Trophoblast cell (in vitro differentiated cells and primary cell): ENCODE measurements at regions not wholly inside any gene's neighbourhood (a gene's known extent, or its start where the extent isn't known, plus 50 kb on each side); places are given as distances from the start of the nearest gene placed in this dataset.
"Not testable (repeated sequence)": the region's sequence is repeated elsewhere in the genome, so short reads cannot be mapped to it uniquely, and the experiment has no call there.

Experiments used
- DNase-seq, 2 donors: peaks; one replicate each; pipeline ENCODE4 v3.0.0-alpha.2; 2016
- H2AFZ ChIP-seq: 2 replicates; pipeline ENCODE4 v1.6.1; 2013; ENCODE audit warnings: low read length, moderate library complexity, mild to moderate bottlenecking; ENCODE audit not compliant: insufficient read depth, poor library complexity
- H2AK5ac ChIP-seq: 2 replicates; pipeline ENCODE4 v1.6.1; 2013; ENCODE audit warnings: mild to moderate bottlenecking, low read length
- H2BK120ac ChIP-seq: 2 replicates; pipeline ENCODE4 v1.6.1; 2013; ENCODE audit warnings: low read length, mild to moderate bottlenecking, moderate library complexity; ENCODE audit not compliant: insufficient read depth, poor library complexity
- H2BK12ac ChIP-seq: 2 replicates; pipeline ENCODE4 v1.6.1; 2013; ENCODE audit warnings: mild to moderate bottlenecking, low read length, moderate library complexity
- H2BK5ac ChIP-seq: 2 replicates; pipeline ENCODE4 v1.6.1; 2013; ENCODE audit warnings: low read length, low read depth, moderate library complexity, mild to moderate bottlenecking; ENCODE audit not compliant: poor library complexity
- H3K14ac ChIP-seq: 2 replicates; pipeline ENCODE4 v1.6.1; 2013; ENCODE audit warnings: mild to moderate bottlenecking, low read length
- H3K18ac ChIP-seq: 2 replicates; pipeline ENCODE4 v1.6.1; 2013; ENCODE audit warnings: mild to moderate bottlenecking, low read length
- H3K23ac ChIP-seq: 2 replicates; pipeline ENCODE4 v1.6.1; 2013; ENCODE audit warnings: low read length
- H3K27ac ChIP-seq: 2 replicates; pipeline ENCODE4 v1.5.1; 2013; ENCODE audit warnings: low read depth, mild to moderate bottlenecking, inconsistent platforms, low read length, moderate library complexity
- H3K27me3 ChIP-seq: 2 replicates; pipeline ENCODE4 v1.6.1; 2013; ENCODE audit warnings: inconsistent platforms, mild to moderate bottlenecking, low read length, moderate library complexity; ENCODE audit not compliant: insufficient read depth
- H3K36me3 ChIP-seq, 2 experiments: 1 replicate in 1 of 2; 2 replicates in 1 of 2; pipeline ENCODE4 v1.6.1; 2013; ENCODE audit warnings: low read length in 2 of 2, mild to moderate bottlenecking in 2 of 2, moderate library complexity in 1 of 2; ENCODE audit not compliant: insufficient read depth in 2 of 2, control insufficient read depth in 1 of 2
- H3K4ac ChIP-seq: 2 replicates; pipeline ENCODE4 v1.6.1; 2013; ENCODE audit warnings: low read depth, mild to moderate bottlenecking, low read length, moderate library complexity
- H3K4me1 ChIP-seq, 2 experiments: 1 replicate in 1 of 2; 2 replicates in 1 of 2; pipeline ENCODE4 v1.6.1; 2013; ENCODE audit warnings: low read length in 2 of 2, mild to moderate bottlenecking in 2 of 2, moderate library complexity in 1 of 2; ENCODE audit not compliant: insufficient read depth in 2 of 2, control insufficient read depth in 1 of 2
- H3K4me2 ChIP-seq: 2 replicates; pipeline ENCODE4 v1.6.1; 2013; ENCODE audit warnings: inconsistent platforms, mild to moderate bottlenecking, low read length, moderate library complexity
- H3K4me3 ChIP-seq: 2 replicates; pipeline ENCODE4 v1.5.1; 2013; ENCODE audit warnings: mild to moderate bottlenecking, low read depth, low read length, inconsistent platforms
- H3K79me1 ChIP-seq: one replicate; pipeline ENCODE4 v1.6.1; 2013; ENCODE audit warnings: low read length
- H3K79me2 ChIP-seq: 2 replicates; pipeline ENCODE4 v1.6.1; 2013; ENCODE audit warnings: low read length, mild to moderate bottlenecking; ENCODE audit not compliant: control insufficient read depth, insufficient read depth, poor library complexity
- H3K9ac ChIP-seq: 2 replicates; pipeline ENCODE4 v1.6.1; 2013; ENCODE audit warnings: mild to moderate bottlenecking, low read length
- H3K9me3 ChIP-seq: 2 replicates; pipeline ENCODE4 v1.6.1; 2013; ENCODE audit warnings: low read depth, mild to moderate bottlenecking, control low read depth, inconsistent platforms, low read length; ENCODE audit not compliant: insufficient read depth
- H4K12ac ChIP-seq: 2 replicates; pipeline ENCODE4 v1.6.1; 2013; ENCODE audit warnings: low read depth, mild to moderate bottlenecking, low read length, moderate library complexity
- H4K8ac ChIP-seq: 2 replicates; pipeline ENCODE4 v1.6.1; 2013; ENCODE audit warnings: low read depth, mild to moderate bottlenecking, low read length, moderate library complexity
- H4K91ac ChIP-seq: one replicate; pipeline ENCODE4 v1.6.1; 2013; ENCODE audit warnings: low read depth, mild to moderate bottlenecking, low read length, moderate library complexity
- WGBS: extraction: QIAGEN DNeasy Blood & Tissue Kit; methylation state at CpG from one replicate; pipeline ENCODE4 v1.1.7; 2013; ENCODE audit warnings: missing lambda C conversion rate; ENCODE audit not compliant: insufficient read length, insufficient coverage; ENCODE audit errors: extremely low coverage; 5-methylcytosine and 5-hydroxymethylcytosine counted together

- no CpG with 5 or more reads among the region's 5 CpGs for WGBS
- H3K14ac ChIP-seq: not testable (repeated sequence)
Observed at GRCh38 chr15:85196697-85197096, 183.7 kb upstream of the AKAP13 start.

GRCh38 chr15:85197582-85197981, 182.8 kb upstream of the AKAP13 start:
- H3K27ac ChIP-seq: not testable (repeated sequence)
- no CpG with 5 or more reads among the region's 5 CpGs for WGBS

More at GRCh38 chr15:85196697-85197096, 183.7 kb upstream of the AKAP13 start:
- not testable (repeated sequence) for H2BK120ac ChIP-seq, H3K27ac ChIP-seq, H3K9me3 ChIP-seq, H3K18ac ChIP-seq, H3K4me1 ChIP-seq, H4K91ac ChIP-seq, H2AK5ac ChIP-seq, H3K23ac ChIP-seq, H2BK5ac ChIP-seq, H4K8ac ChIP-seq, DNase-seq, H2BK12ac ChIP-seq, H3K4me2 ChIP-seq, H4K12ac ChIP-seq, H3K4ac ChIP-seq, H3K79me2 ChIP-seq, H3K36me3 ChIP-seq, H3K79me1 ChIP-seq, H3K9ac ChIP-seq, H2AFZ ChIP-seq, H3K4me3 ChIP-seq, H3K27me3 ChIP-seq

GRCh38 chr15:85198432-85198831, 182.0 kb upstream of the AKAP13 start:
- H3K9me3 ChIP-seq, H3K79me1 ChIP-seq, H3K18ac ChIP-seq, H4K91ac ChIP-seq, DNase-seq, H2BK5ac ChIP-seq, H3K4me2 ChIP-seq, H3K27ac ChIP-seq, H4K8ac ChIP-seq, H4K12ac ChIP-seq, H3K27me3 ChIP-seq, H2AK5ac ChIP-seq, H2BK12ac ChIP-seq, H3K9ac ChIP-seq, H3K4ac ChIP-seq, H3K79me2 ChIP-seq, H3K4me3 ChIP-seq, H2AFZ ChIP-seq, H3K23ac ChIP-seq, H3K4me1 ChIP-seq, H2BK120ac ChIP-seq, H3K36me3 ChIP-seq, H3K14ac ChIP-seq: not testable (repeated sequence)
- no CpG with 5 or more reads among the region's 13 CpGs for WGBS

More at GRCh38 chr15:85197582-85197981, 182.8 kb upstream of the AKAP13 start:
- not testable (repeated sequence) for H4K8ac ChIP-seq, H3K36me3 ChIP-seq, H3K9ac ChIP-seq, H4K91ac ChIP-seq, H2AK5ac ChIP-seq, H3K27me3 ChIP-seq, H2BK12ac ChIP-seq, H3K4ac ChIP-seq, H3K4me2 ChIP-seq, H4K12ac ChIP-seq, DNase-seq, H3K14ac ChIP-seq, H3K9me3 ChIP-seq, H3K23ac ChIP-seq, H3K4me1 ChIP-seq, H3K79me2 ChIP-seq, H3K79me1 ChIP-seq, H2BK5ac ChIP-seq, H3K4me3 ChIP-seq, H2AFZ ChIP-seq, H3K18ac ChIP-seq, H2BK120ac ChIP-seq

- not testable (repeated sequence) for H3K18ac ChIP-seq, DNase-seq, H3K27me3 ChIP-seq, H2AFZ ChIP-seq, H3K4ac ChIP-seq, H4K8ac ChIP-seq, H3K4me1 ChIP-seq, H2AK5ac ChIP-seq, H3K4me3 ChIP-seq, H3K14ac ChIP-seq, H3K4me2 ChIP-seq, H3K27ac ChIP-seq, H3K9ac ChIP-seq, H3K23ac ChIP-seq, H2BK120ac ChIP-seq, H3K9me3 ChIP-seq, H2BK12ac ChIP-seq, H3K79me1 ChIP-seq, H4K91ac ChIP-seq, H3K79me2 ChIP-seq, H4K12ac ChIP-seq, H2BK5ac ChIP-seq, H3K36me3 ChIP-seq
- WGBS: no CpG with 5 or more reads among the region's 9 CpGs
Observed at GRCh38 chr15:85200215-85200614, 180.2 kb upstream of the AKAP13 start.
